ENCODE measurements at regions not wholly inside any gene's neighbourhood (a gene's known extent, or its start where the extent isn't known, plus 50 kb on each side); places are given as distances from the start of the nearest gene placed in this dataset.

GRCh38 chr21:26743524-26743923, 101.7 kb downstream of the ADAMTS1 start:
- Mint-ChIP-seq H3K9me3 (ENCODE audit: unreplicated experiment) (peaks cover 5% of the 10 kb centered on the region), H3K36me3 (ENCODE audit: low read depth, unreplicated experiment) (no peaks in the 10 kb centered on the region)
- DNase-seq (ENCODE audit: low read depth), result no peak

GRCh38 chr21:26739189-26739588, 106.0 kb downstream of the ADAMTS1 start:
- FAIRE-seq (no peak), DNase-seq (ENCODE audit: low read depth) (no peak)
- Histone ChIP-seq H3K79me2 (ENCODE audit: insufficient read depth, low read length) (no peaks in the 10 kb centered on the region), H3K9me3 (ENCODE audit: insufficient read depth, low read depth, low read length) (no peaks in the 10 kb centered on the region), H3K36me3 (ENCODE audit: insufficient read depth, low read length) (no peaks in the 10 kb centered on the region), H3K27ac (ENCODE audit: low read depth, low read length) (no peak overlapping the region), H3K4me2 (ENCODE audit: low read length) (no peak overlapping the region), H4K20me1 (ENCODE audit: insufficient read depth, low read length) (no peaks in the 10 kb centered on the region), H3K4me3 (ENCODE audit: insufficient read depth, low read depth, low read length) (no peak overlapping the region), H2AFZ (ENCODE audit: low read depth, low read length) (no peak overlapping the region), H3K4me1 (ENCODE audit: insufficient read depth, low read length) (no peaks in the 10 kb centered on the region), H3K9ac (ENCODE audit: low read length) (no peak overlapping the region), H3K27me3 (ENCODE audit: insufficient read depth, low read length) (no peaks in the 10 kb centered on the region)
- H3K27ac Mint-ChIP-seq (ENCODE audit: unreplicated experiment), result no peak overlapping the region
- H3K9me3 Mint-ChIP-seq (ENCODE audit: unreplicated experiment), result peaks cover 6% of the 10 kb centered on the region
- no peaks in the 10 kb centered on the region for H3K27me3 Mint-ChIP-seq (ENCODE audit: low read depth, unreplicated experiment)
- no peak overlapping the region for H3K4me3 Mint-ChIP-seq (ENCODE audit: unreplicated experiment)
- no peaks in the 10 kb centered on the region for H3K36me3 Mint-ChIP-seq (ENCODE audit: low read depth, unreplicated experiment)
- peaks cover 17% of the 10 kb centered on the region for H3K4me1 Mint-ChIP-seq (ENCODE audit: low read depth, unreplicated experiment)
- TF ChIP-seq EZH2 (IDR thresholded peaks at IDR 0.05; ENCODE audit: insufficient read depth, low read length) (no peak), CTCF (IDR thresholded peaks at IDR 0.05; ENCODE audit: insufficient read depth, low read depth, low read length) (no peak)

More at GRCh38 chr21:26743524-26743923, 101.7 kb downstream of the ADAMTS1 start:
- Histone ChIP-seq H3K9me3 (ENCODE audit: insufficient read depth, low read depth, low read length) (no peaks in the 10 kb centered on the region), H3K4me1 (ENCODE audit: insufficient read depth, low read length) (no peaks in the 10 kb centered on the region), H2AFZ (ENCODE audit: low read depth, low read length) (no peak overlapping the region), H3K27ac (ENCODE audit: low read depth, low read length) (no peak overlapping the region), H3K27me3 (ENCODE audit: insufficient read depth, low read length) (no peaks in the 10 kb centered on the region), H3K4me2 (ENCODE audit: low read length) (no peak overlapping the region), H3K79me2 (ENCODE audit: insufficient read depth, low read length) (no peaks in the 10 kb centered on the region), H3K36me3 (ENCODE audit: insufficient read depth, low read length) (no peaks in the 10 kb centered on the region), H4K20me1 (ENCODE audit: insufficient read depth, low read length) (no peaks in the 10 kb centered on the region), H3K4me3 (ENCODE audit: insufficient read depth, low read depth, low read length) (no peak overlapping the region), H3K9ac (ENCODE audit: low read length) (no peak overlapping the region)
- Mint-ChIP-seq H3K4me3 (ENCODE audit: unreplicated experiment) (no peak overlapping the region), H3K27ac (ENCODE audit: unreplicated experiment) (no peak overlapping the region), H3K4me1 (ENCODE audit: low read depth, unreplicated experiment) (peaks cover 6% of the 10 kb centered on the region), H3K27me3 (ENCODE audit: low read depth, unreplicated experiment) (no peaks in the 10 kb centered on the region)
- no peak for TF ChIP-seq CTCF (IDR thresholded peaks at IDR 0.05; ENCODE audit: insufficient read depth, low read depth, low read length)
- TF ChIP-seq EZH2 (IDR thresholded peaks at IDR 0.05; ENCODE audit: insufficient read depth, low read length), result no peak
- FAIRE-seq, result no peak

GRCh38 chr21:26736449-26736848, 108.8 kb downstream of the ADAMTS1 start:
- no peak overlapping the region for H3K4me2 ChIP-seq (ENCODE audit: low read length)
- no peaks in the 10 kb centered on the region for H3K36me3 ChIP-seq (ENCODE audit: insufficient read depth, low read length)
- no peaks in the 10 kb centered on the region for H3K79me2 ChIP-seq (ENCODE audit: insufficient read depth, low read length)
- H3K4me3 Mint-ChIP-seq (ENCODE audit: unreplicated experiment), result no peak overlapping the region
- TF ChIP-seq CTCF (IDR thresholded peaks at IDR 0.05; ENCODE audit: insufficient read depth, low read depth, low read length) (no peak), EZH2 (IDR thresholded peaks at IDR 0.05; ENCODE audit: insufficient read depth, low read length) (no peak)
- no peaks in the 10 kb centered on the region for H3K4me1 ChIP-seq (ENCODE audit: insufficient read depth, low read length)
- H2AFZ ChIP-seq (ENCODE audit: low read depth, low read length), result no peak overlapping the region
- H4K20me1 ChIP-seq (ENCODE audit: insufficient read depth, low read length), result no peaks in the 10 kb centered on the region
- H3K36me3 Mint-ChIP-seq (ENCODE audit: low read depth, unreplicated experiment), result peaks cover 7% of the 10 kb centered on the region
- peaks cover 5% of the 10 kb centered on the region for H3K9me3 Mint-ChIP-seq (ENCODE audit: unreplicated experiment)
- DNase-seq (ENCODE audit: low read depth) (no peak), FAIRE-seq (no peak)
- H3K4me3 ChIP-seq (ENCODE audit: insufficient read depth, low read depth, low read length), result no peak overlapping the region
- H3K27ac ChIP-seq (ENCODE audit: low read depth, low read length), result no peak overlapping the region
- no peak overlapping the region for H3K27ac Mint-ChIP-seq (ENCODE audit: unreplicated experiment)
- H3K27me3 Mint-ChIP-seq (ENCODE audit: low read depth, unreplicated experiment), result no peaks in the 10 kb centered on the region
- H3K27me3 ChIP-seq (ENCODE audit: insufficient read depth, low read length), result no peaks in the 10 kb centered on the region
- H3K9ac ChIP-seq (ENCODE audit: low read length), result no peak overlapping the region
- H3K4me1 Mint-ChIP-seq (ENCODE audit: low read depth, unreplicated experiment), result peaks cover 30% of the 10 kb centered on the region
- no peaks in the 10 kb centered on the region for H3K9me3 ChIP-seq (ENCODE audit: insufficient read depth, low read depth, low read length)
